ACC112 (cell line): ENCODE measurements at regions not wholly inside any gene's neighbourhood (a gene's known extent, or its start where the extent isn't known, plus 50 kb on each side); places are given as distances from the start of the nearest gene placed in this dataset.

Experiments
- H2AFZ ChIP-seq: fragments of 200-600 bp; sonication (generic); one replicate; pipeline ENCODE4 v1.6.0; 2017; ENCODE audit warnings: antibody characterized with exemption, low read length; ENCODE audit not compliant: unreplicated experiment
- H3K27ac ChIP-seq: fragments of 200-600 bp; sonication (generic); 2 replicates; pipeline ENCODE4 v1.5.1; 2014; ENCODE audit warnings: low read depth, mild to moderate bottlenecking, antibody characterized with exemption, low read length, moderate library complexity
- H3K27me3 ChIP-seq: fragments of 200-600 bp; sonication (generic); 2 replicates; pipeline ENCODE4 v1.6.1; 2014; ENCODE audit warnings: mild to moderate bottlenecking, antibody characterized with exemption, low read length, moderate library complexity, mixed read lengths; ENCODE audit not compliant: insufficient read depth
- H3K36me3 ChIP-seq: fragments of 200-600 bp; sonication (generic); 2 replicates; pipeline ENCODE4 v1.6.1; 2016; ENCODE audit warnings: mild to moderate bottlenecking, antibody characterized with exemption, low read length, moderate library complexity, mixed read lengths; ENCODE audit not compliant: insufficient read depth
- H3K4me1 ChIP-seq: fragments of 200-600 bp; sonication (generic); one replicate; pipeline ENCODE4 v1.6.1; 2016; ENCODE audit warnings: low read length, mixed read lengths; ENCODE audit not compliant: insufficient read depth, unreplicated experiment, control insufficient read depth
- H3K4me3 ChIP-seq: fragments of 200-600 bp; sonication (generic); 2 replicates; pipeline ENCODE4 v1.5.1; 2014; ENCODE audit warnings: mild to moderate bottlenecking, low read depth, low read length
- H3K79me2 ChIP-seq: fragments of 200-600 bp; sonication (generic); one replicate; pipeline ENCODE4 v1.6.0; 2016; ENCODE audit warnings: low read length; ENCODE audit not compliant: control insufficient read depth, unreplicated experiment, insufficient read depth

GRCh38 chr7:135831455-135832195 is 83.0 kb upstream of the FAM180A start:
- Histone ChIP-seq H3K4me1 (no peaks in the 10 kb centered on the region), H3K36me3 (no peaks in the 10 kb centered on the region)

GRCh38 chr7:135828604-135829003 is 80.0 kb upstream of the FAM180A start:
- Histone ChIP-seq H2AFZ (no peak overlapping the region), H3K27ac (no peak overlapping the region), H3K27me3 (peaks cover 35% of the 10 kb centered on the region), H3K79me2 (no peaks in the 10 kb centered on the region), H3K4me1 (no peaks in the 10 kb centered on the region), H3K4me3 (no peak overlapping the region), H3K36me3 (no peaks in the 10 kb centered on the region)

More at GRCh38 chr7:135831455-135832195, 83.0 kb upstream of the FAM180A start:
- Histone ChIP-seq H3K79me2 (no peaks in the 10 kb centered on the region), H3K27me3 (peaks cover 44% of the 10 kb centered on the region), H3K27ac (no peak overlapping the region), H3K4me3 (no peak overlapping the region), H2AFZ (no peak overlapping the region)

GRCh38 chr7:135827391-135827790 is 78.8 kb upstream of the FAM180A start:
- Histone ChIP-seq H3K4me3 (no peak overlapping the region), H2AFZ (no peak overlapping the region), H3K4me1 (no peaks in the 10 kb centered on the region), H3K27ac (no peak overlapping the region), H3K27me3 (peaks cover 30% of the 10 kb centered on the region), H3K79me2 (no peaks in the 10 kb centered on the region), H3K36me3 (no peaks in the 10 kb centered on the region)

GRCh38 chr7:135825406-135825805 is 76.8 kb upstream of the FAM180A start:
- peaks cover 19% of the 10 kb centered on the region for H3K27me3 ChIP-seq
- no peaks in the 10 kb centered on the region for H3K36me3 ChIP-seq
- no peaks in the 10 kb centered on the region for H3K4me1 ChIP-seq
- no peaks in the 10 kb centered on the region for H3K79me2 ChIP-seq
- H2AFZ ChIP-seq = no peak overlapping the region
- H3K27ac ChIP-seq = no peak overlapping the region
- H3K4me3 ChIP-seq = no peak overlapping the region

- H3K36me3 ChIP-seq = no peaks in the 10 kb centered on the region
- H2AFZ ChIP-seq = no peak overlapping the region
- H3K4me3 ChIP-seq = no peak overlapping the region
- no peaks in the 10 kb centered on the region for H3K79me2 ChIP-seq
- H3K27me3 ChIP-seq = peaks cover 21% of the 10 kb centered on the region; the same call in 1 of the 2 replicates
- no peak overlapping the region for H3K27ac ChIP-seq
- H3K4me1 ChIP-seq = no peaks in the 10 kb centered on the region
Measured at GRCh38 chr7:135822376-135822775, 73.8 kb upstream of the FAM180A start.

- Histone ChIP-seq H3K4me3 (no peak overlapping the region), H3K79me2 (no peaks in the 10 kb centered on the region), H3K4me1 (no peaks in the 10 kb centered on the region), H3K27me3 (peaks cover 33% of the 10 kb centered on the region), H3K36me3 (no peaks in the 10 kb centered on the region), H3K27ac (no peak overlapping the region), H2AFZ (no peak overlapping the region)
Measured at GRCh38 chr7:135817583-135817982, 69.0 kb upstream of the FAM180A start.

- Histone ChIP-seq H2AFZ (no peak overlapping the region), H3K4me3 (no peak overlapping the region), H3K79me2 (no peaks in the 10 kb centered on the region), H3K27ac (no peak overlapping the region), H3K36me3 (no peaks in the 10 kb centered on the region), H3K4me1 (no peaks in the 10 kb centered on the region), H3K27me3 (peaks cover 33% of the 10 kb centered on the region)
Measured at GRCh38 chr7:135815033-135815432, 66.4 kb upstream of the FAM180A start.

GRCh38 chr7:135812148-135812547 is 63.5 kb upstream of the FAM180A start:
- peaks cover 17% of the 10 kb centered on the region for H3K27me3 ChIP-seq
- no peaks in the 10 kb centered on the region for H3K36me3 ChIP-seq
- H3K79me2 ChIP-seq = no peaks in the 10 kb centered on the region
- H2AFZ ChIP-seq = no peak overlapping the region
- H3K4me1 ChIP-seq = no peaks in the 10 kb centered on the region
- no peak overlapping the region for H3K27ac ChIP-seq
- H3K4me3 ChIP-seq = no peak overlapping the region

- H3K79me2 ChIP-seq = no peaks in the 10 kb centered on the region
- H3K4me1 ChIP-seq = no peaks in the 10 kb centered on the region
Measured at GRCh38 chr7:135811506-135811905, 62.9 kb upstream of the FAM180A start.

GRCh38 chr7:135808206-135808605 is 59.6 kb upstream of the FAM180A start:
- Histone ChIP-seq H3K4me3 (no peak overlapping the region), H3K4me1 (no peaks in the 10 kb centered on the region), H3K36me3 (no peaks in the 10 kb centered on the region), H2AFZ (no peak overlapping the region), H3K27ac (no peak overlapping the region), H3K27me3 (no peaks in the 10 kb centered on the region; the same call in none of the 2 replicates), H3K79me2 (no peaks in the 10 kb centered on the region)

More at GRCh38 chr7:135811506-135811905, 62.9 kb upstream of the FAM180A start:
- no peaks in the 10 kb centered on the region for H3K36me3 ChIP-seq
- no peak overlapping the region for H3K4me3 ChIP-seq
- H3K27ac ChIP-seq = no peak overlapping the region
- peaks cover 11% of the 10 kb centered on the region for H3K27me3 ChIP-seq
- no peak overlapping the region for H2AFZ ChIP-seq

- Histone ChIP-seq H3K4me1 (peaks cover 3% of the 10 kb centered on the region), H3K4me3 (no peak overlapping the region), H3K79me2 (no peaks in the 10 kb centered on the region), H2AFZ (no peak overlapping the region), H3K27ac (no peak overlapping the region), H3K36me3 (no peaks in the 10 kb centered on the region), H3K27me3 (no peaks in the 10 kb centered on the region)
Measured at GRCh38 chr7:135803143-135803542, 54.5 kb upstream of the FAM180A start.
